ENCODE measurements at regions not wholly inside any gene's neighbourhood (a gene's known extent, or its start where the extent isn't known, plus 50 kb on each side); places are given as distances from the start of the nearest gene placed in this dataset.

DNA sequence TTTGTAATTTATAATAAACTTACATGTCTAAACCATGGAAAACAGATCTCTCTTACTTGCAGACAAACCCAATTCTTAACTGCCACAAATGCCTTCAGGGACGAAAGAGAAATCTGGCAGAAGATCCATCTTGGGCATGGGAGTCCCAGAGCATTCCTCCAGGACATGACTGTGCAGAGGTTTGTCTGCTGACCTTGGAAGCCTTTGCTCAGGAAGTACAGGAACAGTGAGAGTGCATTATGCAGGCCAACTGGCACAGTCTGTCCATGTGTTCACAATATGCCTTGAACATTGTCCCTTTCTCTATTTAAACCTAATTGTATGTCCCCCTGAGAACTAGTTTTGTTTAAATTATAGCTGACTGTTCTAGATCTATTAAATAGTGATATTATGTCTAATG lies 467.1 kb downstream of the ATP23 start:
- TF ChIP-seq, protein P1, sequence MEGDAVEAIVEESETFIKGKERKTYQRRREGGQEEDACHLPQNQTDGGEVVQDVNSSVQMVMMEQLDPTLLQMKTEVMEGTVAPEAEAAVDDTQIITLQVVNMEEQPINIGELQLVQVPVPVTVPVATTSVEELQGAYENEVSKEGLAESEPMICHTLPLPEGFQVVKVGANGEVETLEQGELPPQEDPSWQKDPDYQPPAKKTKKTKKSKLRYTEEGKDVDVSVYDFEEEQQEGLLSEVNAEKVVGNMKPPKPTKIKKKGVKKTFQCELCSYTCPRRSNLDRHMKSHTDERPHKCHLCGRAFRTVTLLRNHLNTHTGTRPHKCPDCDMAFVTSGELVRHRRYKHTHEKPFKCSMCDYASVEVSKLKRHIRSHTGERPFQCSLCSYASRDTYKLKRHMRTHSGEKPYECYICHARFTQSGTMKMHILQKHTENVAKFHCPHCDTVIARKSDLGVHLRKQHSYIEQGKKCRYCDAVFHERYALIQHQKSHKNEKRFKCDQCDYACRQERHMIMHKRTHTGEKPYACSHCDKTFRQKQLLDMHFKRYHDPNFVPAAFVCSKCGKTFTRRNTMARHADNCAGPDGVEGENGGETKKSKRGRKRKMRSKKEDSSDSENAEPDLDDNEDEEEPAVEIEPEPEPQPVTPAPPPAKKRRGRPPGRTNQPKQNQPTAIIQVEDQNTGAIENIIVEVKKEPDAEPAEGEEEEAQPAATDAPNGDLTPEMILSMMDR (IDR thresholded peaks at IDR 0.05), result no peak
- TF ChIP-seq EP300 (IDR thresholded peaks at IDR 0.05) (no peak), POLR2A (IDR thresholded peaks at IDR 0.05) (no peak), POLR2AphosphoS5 (IDR thresholded peaks at IDR 0.05) (no peak)

All from gastroesophageal sphincter (tissue), 3 donors.